ENCODE measurements at regions not wholly inside any gene's neighbourhood (a gene's known extent, or its start where the extent isn't known, plus 50 kb on each side); places are given as distances from the start of the nearest gene placed in this dataset.
"Not testable (repeated sequence)": the region's sequence is repeated elsewhere in the genome, so short reads cannot be mapped to it uniquely, and the experiment has no call there.

GRCh38 chr1:105072850-105073249 lies 1323.2 kb downstream of the AMY1C start:
- no peaks in the 10 kb centered on the region for H3K9me3 ChIP-seq (ENCODE audit: control insufficient read depth in 1 of 2, low read length in 2 of 2)

DNA sequence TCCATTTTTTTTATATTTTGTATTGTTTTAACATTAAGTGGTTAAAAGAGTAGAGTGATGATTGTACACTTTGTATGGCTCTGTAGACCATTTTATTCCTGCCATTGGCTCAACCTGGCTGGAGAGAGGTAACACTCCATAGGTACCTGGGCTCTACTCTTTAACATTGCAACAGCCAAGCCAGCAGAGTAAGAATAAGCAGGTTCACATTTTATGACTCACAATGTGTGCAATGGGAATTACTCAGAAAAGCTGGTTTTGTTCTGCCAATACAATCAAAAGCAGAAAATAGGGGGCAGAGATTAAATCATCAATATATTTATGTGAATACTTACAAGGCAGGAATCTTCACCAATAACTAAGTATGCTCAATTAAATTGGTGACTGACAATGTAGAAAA lies 1324.0 kb downstream of the AMY1C start:
- no peaks in the 10 kb centered on the region for H3K27me3 ChIP-seq (ENCODE audit: low read depth, low read length)
- no peak overlapping the region for H3K4me3 ChIP-seq (ENCODE audit: low read depth in 1 of 2, low read length in 2 of 2)
- H3K27ac ChIP-seq (ENCODE audit: low read length), result no peak overlapping the region
- H3K4me1 ChIP-seq (ENCODE audit: control insufficient read depth in 1 of 2, insufficient read depth in 2 of 2, low read length in 2 of 2), result no peaks in the 10 kb centered on the region
- H3K36me3 ChIP-seq (ENCODE audit: control insufficient read depth in 1 of 2, insufficient read depth in 2 of 2, low read length in 2 of 2), result no peaks in the 10 kb centered on the region
- no peaks in the 10 kb centered on the region for H3K9me3 ChIP-seq (ENCODE audit: control insufficient read depth in 1 of 2, low read length in 2 of 2)

More at GRCh38 chr1:105072850-105073249, 1323.2 kb downstream of the AMY1C start:
- Histone ChIP-seq H3K4me1 (ENCODE audit: control insufficient read depth in 1 of 2, insufficient read depth in 2 of 2, low read length in 2 of 2) (no peaks in the 10 kb centered on the region), H3K27me3 (ENCODE audit: low read depth, low read length) (no peaks in the 10 kb centered on the region), H3K4me3 (ENCODE audit: low read depth in 1 of 2, low read length in 2 of 2) (no peak overlapping the region), H3K36me3 (ENCODE audit: control insufficient read depth in 1 of 2, insufficient read depth in 2 of 2, low read length in 2 of 2) (no peaks in the 10 kb centered on the region), H3K27ac (ENCODE audit: low read length) (no peak overlapping the region)

- Histone ChIP-seq H3K27ac (ENCODE audit: low read length) (no peak overlapping the region), H3K9me3 (ENCODE audit: control insufficient read depth in 1 of 2, low read length in 2 of 2) (no peaks in the 10 kb centered on the region), H3K36me3 (ENCODE audit: control insufficient read depth in 1 of 2, insufficient read depth in 2 of 2, low read length in 2 of 2) (no peaks in the 10 kb centered on the region), H3K4me1 (ENCODE audit: control insufficient read depth in 1 of 2, insufficient read depth in 2 of 2, low read length in 2 of 2) (no peaks in the 10 kb centered on the region), H3K4me3 (ENCODE audit: low read depth in 1 of 2, low read length in 2 of 2) (no peak overlapping the region), H3K27me3 (ENCODE audit: low read depth, low read length) (no peaks in the 10 kb centered on the region)
Observed at GRCh38 chr1:105083611-105084010, 1333.9 kb downstream of the AMY1C start.

- Histone ChIP-seq H3K27me3 (ENCODE audit: low read depth, low read length) (no peaks in the 10 kb centered on the region), H3K4me1 (ENCODE audit: control insufficient read depth in 1 of 2, insufficient read depth in 2 of 2, low read length in 2 of 2) (no peaks in the 10 kb centered on the region), H3K4me3 (ENCODE audit: low read depth in 1 of 2, low read length in 2 of 2) (no peak overlapping the region), H3K9me3 (ENCODE audit: control insufficient read depth in 1 of 2, low read length in 2 of 2) (peaks cover 0 to 2% of the 10 kb centered on the region in 2 donors), H3K27ac (ENCODE audit: low read length) (no peak overlapping the region), H3K36me3 (ENCODE audit: control insufficient read depth in 1 of 2, insufficient read depth in 2 of 2, low read length in 2 of 2) (no peaks in the 10 kb centered on the region)
Observed at GRCh38 chr1:105087506-105087905, 1337.8 kb downstream of the AMY1C start.

GRCh38 chr1:105088166-105088565 lies 1338.5 kb downstream of the AMY1C start:
- H3K27me3 ChIP-seq (ENCODE audit: low read depth, low read length), result no peaks in the 10 kb centered on the region
- peaks cover 0 to 2% of the 10 kb centered on the region in 2 donors for H3K9me3 ChIP-seq (ENCODE audit: control insufficient read depth in 1 of 2, low read length in 2 of 2)
- no peaks in the 10 kb centered on the region for H3K36me3 ChIP-seq (ENCODE audit: control insufficient read depth in 1 of 2, insufficient read depth in 2 of 2, low read length in 2 of 2)
- H3K27ac ChIP-seq (ENCODE audit: low read length), result no peak overlapping the region
- H3K4me3 ChIP-seq (ENCODE audit: low read depth in 1 of 2, low read length in 2 of 2), result no peak overlapping the region
- no peaks in the 10 kb centered on the region for H3K4me1 ChIP-seq (ENCODE audit: control insufficient read depth in 1 of 2, insufficient read depth in 2 of 2, low read length in 2 of 2)

DNA sequence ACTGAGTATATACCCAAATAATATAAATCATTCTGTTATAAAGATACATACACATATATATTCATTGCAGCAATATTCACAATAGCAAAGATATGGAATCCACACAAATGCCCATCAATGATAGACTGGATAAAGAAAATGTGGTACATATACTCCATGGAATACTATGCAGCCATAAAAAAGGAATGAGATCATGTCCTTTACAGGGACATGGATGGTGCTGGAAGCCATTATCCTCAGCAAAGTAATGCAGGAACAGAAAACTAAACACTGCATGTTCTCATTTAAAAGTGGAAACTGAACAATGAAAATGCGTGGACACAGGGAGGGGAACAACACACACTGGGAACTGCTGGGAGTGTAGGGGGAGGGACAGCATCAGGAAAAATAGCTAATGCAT lies 1344.2 kb downstream of the AMY1C start:
- H3K27ac ChIP-seq (ENCODE audit: low read length); H3K27me3 ChIP-seq (ENCODE audit: low read depth, low read length); H3K36me3 ChIP-seq (ENCODE audit: control insufficient read depth in 1 of 2, insufficient read depth in 2 of 2, low read length in 2 of 2); H3K4me1 ChIP-seq (ENCODE audit: control insufficient read depth in 1 of 2, insufficient read depth in 2 of 2, low read length in 2 of 2); H3K4me3 ChIP-seq (ENCODE audit: low read depth in 1 of 2, low read length in 2 of 2); H3K9me3 ChIP-seq (ENCODE audit: control insufficient read depth in 1 of 2, low read length in 2 of 2): not testable (repeated sequence)

DNA sequence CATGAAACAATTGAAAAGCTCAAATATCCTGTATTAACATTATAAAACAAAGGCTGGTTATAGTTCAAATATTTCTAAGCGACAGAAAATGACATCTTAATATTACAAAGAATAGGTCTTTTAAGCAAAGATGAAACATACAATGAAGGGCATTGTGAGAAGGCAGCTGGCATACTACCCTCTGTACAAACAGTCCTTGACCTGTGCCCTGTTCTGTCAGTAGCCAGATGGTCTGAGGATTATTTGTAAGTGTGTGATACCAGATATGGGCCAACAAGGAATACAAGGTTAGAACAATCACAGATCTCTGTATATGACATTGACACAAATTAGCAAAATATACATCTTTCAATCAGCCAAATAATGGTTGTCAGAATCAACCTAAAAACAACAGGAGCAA lies 1350.4 kb downstream of the AMY1C start:
- H3K9me3 ChIP-seq (ENCODE audit: control insufficient read depth in 1 of 2, low read length in 2 of 2), result no peaks in the 10 kb centered on the region
- H3K36me3 ChIP-seq (ENCODE audit: control insufficient read depth in 1 of 2, insufficient read depth in 2 of 2, low read length in 2 of 2), result no peaks in the 10 kb centered on the region
- no peak overlapping the region for H3K4me3 ChIP-seq (ENCODE audit: low read depth in 1 of 2, low read length in 2 of 2)
- H3K27ac ChIP-seq (ENCODE audit: low read length), result no peak overlapping the region
- H3K27me3 ChIP-seq (ENCODE audit: low read depth, low read length), result no peaks in the 10 kb centered on the region
- H3K4me1 ChIP-seq (ENCODE audit: control insufficient read depth in 1 of 2, insufficient read depth in 2 of 2, low read length in 2 of 2), result no peaks in the 10 kb centered on the region

DNA sequence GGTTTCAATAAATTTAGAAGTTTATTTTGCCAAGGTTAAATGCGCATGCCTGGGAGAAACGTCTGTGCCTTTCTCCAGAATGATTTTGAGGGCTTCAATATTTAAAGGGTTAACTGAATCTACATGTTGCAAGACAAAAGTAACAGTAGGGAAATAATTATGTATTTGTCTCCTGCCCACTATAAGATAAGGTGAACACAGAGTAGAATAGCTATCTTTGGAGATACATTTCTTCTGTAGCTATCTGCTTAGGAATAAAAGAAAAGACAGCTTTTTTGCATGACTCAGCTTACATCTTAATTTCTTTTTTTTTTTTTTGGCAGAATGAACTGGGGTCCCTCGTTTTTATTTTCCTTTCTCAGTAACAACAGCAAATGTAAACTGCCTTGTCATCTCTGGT lies 1351.6 kb downstream of the AMY1C start:
- H3K36me3 ChIP-seq (ENCODE audit: control insufficient read depth in 1 of 2, insufficient read depth in 2 of 2, low read length in 2 of 2), result no peaks in the 10 kb centered on the region
- no peak overlapping the region for H3K27ac ChIP-seq (ENCODE audit: low read length)
- no peaks in the 10 kb centered on the region for H3K4me1 ChIP-seq (ENCODE audit: control insufficient read depth in 1 of 2, insufficient read depth in 2 of 2, low read length in 2 of 2)
- H3K27me3 ChIP-seq (ENCODE audit: low read depth, low read length), result no peaks in the 10 kb centered on the region
- no peak overlapping the region for H3K4me3 ChIP-seq (ENCODE audit: low read depth in 1 of 2, low read length in 2 of 2)
- H3K9me3 ChIP-seq (ENCODE audit: control insufficient read depth in 1 of 2, low read length in 2 of 2), result no peaks in the 10 kb centered on the region

DNA sequence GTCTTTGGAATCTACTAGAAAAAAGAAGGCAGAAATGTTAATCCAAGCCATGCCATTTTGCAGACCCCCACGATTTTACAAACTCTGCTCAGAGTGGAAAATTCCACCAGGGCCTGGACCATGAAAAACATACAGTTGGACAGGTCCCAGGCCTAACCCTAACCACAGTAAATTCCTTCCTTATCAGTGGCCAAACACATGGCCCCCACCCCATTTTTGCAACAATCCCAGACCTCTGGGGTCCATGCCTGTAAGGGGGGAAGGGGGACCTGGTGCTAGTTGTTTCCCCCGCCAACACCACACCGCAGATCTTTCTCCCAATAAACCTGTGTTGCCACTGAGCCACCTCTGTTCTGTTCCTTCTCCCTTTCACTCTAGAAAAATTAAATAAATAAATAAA lies 1352.7 kb downstream of the AMY1C start:
- Histone ChIP-seq H3K4me1 (ENCODE audit: control insufficient read depth in 1 of 2, insufficient read depth in 2 of 2, low read length in 2 of 2) (no peaks in the 10 kb centered on the region), H3K9me3 (ENCODE audit: control insufficient read depth in 1 of 2, low read length in 2 of 2) (no peaks in the 10 kb centered on the region), H3K4me3 (ENCODE audit: low read depth in 1 of 2, low read length in 2 of 2) (no peak overlapping the region), H3K27ac (ENCODE audit: low read length) (no peak overlapping the region), H3K36me3 (ENCODE audit: control insufficient read depth in 1 of 2, insufficient read depth in 2 of 2, low read length in 2 of 2) (no peaks in the 10 kb centered on the region), H3K27me3 (ENCODE audit: low read depth, low read length) (no peaks in the 10 kb centered on the region)

DNA sequence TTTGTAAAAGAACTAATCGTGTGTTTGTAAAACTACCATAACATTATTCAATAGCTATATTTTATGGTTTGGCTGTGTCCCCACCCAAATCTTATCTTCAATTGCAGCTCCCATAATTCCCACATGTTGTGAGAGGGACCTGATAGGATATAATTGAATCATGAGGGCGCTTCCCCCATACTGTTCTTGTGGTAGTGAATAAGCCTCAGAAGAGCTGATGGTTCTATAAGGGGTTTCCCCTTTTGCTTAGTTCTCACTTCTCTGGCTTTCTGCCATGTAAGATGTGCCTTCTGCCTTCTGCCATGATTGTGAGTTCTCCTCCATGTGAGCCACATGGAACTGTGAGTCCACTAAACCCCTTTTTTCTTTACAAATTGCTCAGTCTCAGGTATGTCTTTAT lies 1372.3 kb downstream of the AMY1C start:
- H3K27me3 ChIP-seq (ENCODE audit: low read depth, low read length), result no peaks in the 10 kb centered on the region
- H3K4me3 ChIP-seq (ENCODE audit: low read depth in 1 of 2, low read length in 2 of 2), result no peak overlapping the region
- no peaks in the 10 kb centered on the region for H3K4me1 ChIP-seq (ENCODE audit: control insufficient read depth in 1 of 2, insufficient read depth in 2 of 2, low read length in 2 of 2)
- H3K27ac ChIP-seq (ENCODE audit: low read length), result no peak overlapping the region
- no peaks in the 10 kb centered on the region for H3K36me3 ChIP-seq (ENCODE audit: control insufficient read depth in 1 of 2, insufficient read depth in 2 of 2, low read length in 2 of 2)
- peaks cover 0 to 3% of the 10 kb centered on the region in 2 donors for H3K9me3 ChIP-seq (ENCODE audit: control insufficient read depth in 1 of 2, low read length in 2 of 2)

GRCh38 chr1:105137543-105138457 lies 1388.1 kb downstream of the AMY1C start:
- H3K4me3 ChIP-seq (ENCODE audit: low read depth in 1 of 2, low read length in 2 of 2), result peak overlapping the region in 1 of 2 donors; percentile 4
- H3K4me1 ChIP-seq (ENCODE audit: control insufficient read depth in 1 of 2, insufficient read depth in 2 of 2, low read length in 2 of 2), result no peaks in the 10 kb centered on the region
- no peaks in the 10 kb centered on the region for H3K36me3 ChIP-seq (ENCODE audit: control insufficient read depth in 1 of 2, insufficient read depth in 2 of 2, low read length in 2 of 2)
- no peak overlapping the region for H3K27ac ChIP-seq (ENCODE audit: low read length)
- no peaks in the 10 kb centered on the region for H3K9me3 ChIP-seq (ENCODE audit: control insufficient read depth in 1 of 2, low read length in 2 of 2)
- H3K27me3 ChIP-seq (ENCODE audit: low read depth, low read length), result no peaks in the 10 kb centered on the region

DNA sequence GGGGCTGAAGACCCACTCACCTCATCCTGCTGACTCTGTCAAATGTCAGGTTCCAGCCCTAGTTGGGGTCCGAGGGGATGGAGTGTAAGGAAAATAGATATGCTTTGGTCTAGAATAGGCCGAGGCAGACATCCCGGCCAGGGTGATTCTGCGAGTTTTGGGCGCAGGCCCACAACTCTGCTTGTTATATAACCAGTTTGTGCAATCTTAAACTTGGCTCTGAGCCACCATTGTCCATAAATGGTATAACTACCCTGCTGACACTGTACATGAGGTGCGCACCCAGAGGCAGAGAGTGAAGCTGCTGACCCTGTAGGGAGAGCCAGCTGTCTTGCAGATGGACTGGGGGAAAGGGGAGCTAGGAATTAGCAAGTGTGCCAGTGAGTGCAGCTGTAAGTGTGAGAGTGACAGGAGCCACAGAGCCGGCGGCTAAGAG lies 1388.8 kb downstream of the AMY1C start:
- no peaks in the 10 kb centered on the region for H3K9me3 ChIP-seq (ENCODE audit: control insufficient read depth in 1 of 2, low read length in 2 of 2)
- no peak overlapping the region for H3K27ac ChIP-seq (ENCODE audit: low read length)
- H3K27me3 ChIP-seq (ENCODE audit: low read depth, low read length), result no peaks in the 10 kb centered on the region

More for the DNA sequence above, 1388.8 kb downstream of the AMY1C start:
- Histone ChIP-seq H3K36me3 (ENCODE audit: control insufficient read depth in 1 of 2, insufficient read depth in 2 of 2, low read length in 2 of 2) (no peaks in the 10 kb centered on the region), H3K4me3 (ENCODE audit: low read depth in 1 of 2, low read length in 2 of 2) (peak overlapping the region in 1 of 2 donors; percentile 4), H3K4me1 (ENCODE audit: control insufficient read depth in 1 of 2, insufficient read depth in 2 of 2, low read length in 2 of 2) (no peaks in the 10 kb centered on the region)
